ENCODE measurements at regions not wholly inside any gene's neighbourhood (a gene's known extent, or its start where the extent isn't known, plus 50 kb on each side); places are given as distances from the start of the nearest gene placed in this dataset.

- Histone ChIP-seq H3K36me3 (ENCODE audit: insufficient read depth, low read length) (no peaks in the 10 kb centered on the region), H3K27me3 (ENCODE audit: insufficient read depth, low read length) (no peaks in the 10 kb centered on the region), H2AFZ (ENCODE audit: low read length, unreplicated experiment) (no peak overlapping the region), H3K4me1 (ENCODE audit: control insufficient read depth, insufficient read depth, low read length, unreplicated experiment) (no peaks in the 10 kb centered on the region), H3K79me2 (ENCODE audit: control insufficient read depth, insufficient read depth, low read length, unreplicated experiment) (no peaks in the 10 kb centered on the region), H3K4me3 (ENCODE audit: low read depth, low read length) (no peak overlapping the region), H3K27ac (ENCODE audit: low read depth, low read length) (no peak overlapping the region)
Observed at GRCh38 chr6:77979204-77979603, 326.4 kb downstream of the MEI4 start.

- no peaks in the 10 kb centered on the region for H3K79me2 ChIP-seq (ENCODE audit: control insufficient read depth, insufficient read depth, low read length, unreplicated experiment)
- H3K27me3 ChIP-seq (ENCODE audit: insufficient read depth, low read length): no peaks in the 10 kb centered on the region
- no peak overlapping the region for H2AFZ ChIP-seq (ENCODE audit: low read length, unreplicated experiment)
- no peaks in the 10 kb centered on the region for H3K36me3 ChIP-seq (ENCODE audit: insufficient read depth, low read length)
- no peak overlapping the region for H3K27ac ChIP-seq (ENCODE audit: low read depth, low read length)
- no peak overlapping the region for H3K4me3 ChIP-seq (ENCODE audit: low read depth, low read length)
- no peaks in the 10 kb centered on the region for H3K4me1 ChIP-seq (ENCODE audit: control insufficient read depth, insufficient read depth, low read length, unreplicated experiment)
Observed at GRCh38 chr6:77986380-77987034, 333.7 kb downstream of the MEI4 start.

- Histone ChIP-seq H3K4me3 (ENCODE audit: low read depth, low read length) (no peak overlapping the region), H3K27me3 (ENCODE audit: insufficient read depth, low read length) (no peaks in the 10 kb centered on the region), H3K4me1 (ENCODE audit: control insufficient read depth, insufficient read depth, low read length, unreplicated experiment) (no peaks in the 10 kb centered on the region), H3K79me2 (ENCODE audit: control insufficient read depth, insufficient read depth, low read length, unreplicated experiment) (no peaks in the 10 kb centered on the region), H3K36me3 (ENCODE audit: insufficient read depth, low read length) (no peaks in the 10 kb centered on the region), H2AFZ (ENCODE audit: low read length, unreplicated experiment) (no peak overlapping the region), H3K27ac (ENCODE audit: low read depth, low read length) (no peak overlapping the region)
Observed at GRCh38 chr6:77987035-77987384, 334.2 kb downstream of the MEI4 start.

GRCh38 chr6:78010130-78010529 is 357.3 kb downstream of the MEI4 start:
- H3K36me3 ChIP-seq (ENCODE audit: insufficient read depth, low read length): no peaks in the 10 kb centered on the region
- H3K27ac ChIP-seq (ENCODE audit: low read depth, low read length): no peak overlapping the region
- no peaks in the 10 kb centered on the region for H3K4me1 ChIP-seq (ENCODE audit: control insufficient read depth, insufficient read depth, low read length, unreplicated experiment)
- H3K4me3 ChIP-seq (ENCODE audit: low read depth, low read length): no peak overlapping the region
- no peaks in the 10 kb centered on the region for H3K79me2 ChIP-seq (ENCODE audit: control insufficient read depth, insufficient read depth, low read length, unreplicated experiment)
- no peak overlapping the region for H2AFZ ChIP-seq (ENCODE audit: low read length, unreplicated experiment)
- H3K27me3 ChIP-seq (ENCODE audit: insufficient read depth, low read length): 0 out of 2 replicates have a peak, but pooled peaks cover 2% of the 10 kb centered on the region

- no peak overlapping the region for H3K27ac ChIP-seq (ENCODE audit: low read depth, low read length)
- no peaks in the 10 kb centered on the region for H3K79me2 ChIP-seq (ENCODE audit: control insufficient read depth, insufficient read depth, low read length, unreplicated experiment)
- H2AFZ ChIP-seq (ENCODE audit: low read length, unreplicated experiment): no peak overlapping the region
- no peaks in the 10 kb centered on the region for H3K36me3 ChIP-seq (ENCODE audit: insufficient read depth, low read length)
- no peak overlapping the region for H3K4me3 ChIP-seq (ENCODE audit: low read depth, low read length)
- no peaks in the 10 kb centered on the region for H3K4me1 ChIP-seq (ENCODE audit: control insufficient read depth, insufficient read depth, low read length, unreplicated experiment)
- H3K27me3 ChIP-seq (ENCODE audit: insufficient read depth, low read length): no peaks in the 10 kb centered on the region
Observed at GRCh38 chr6:78020586-78020985, 367.7 kb downstream of the MEI4 start.

- H3K27ac ChIP-seq (ENCODE audit: low read depth, low read length): no peak overlapping the region
- no peaks in the 10 kb centered on the region for H3K4me1 ChIP-seq (ENCODE audit: control insufficient read depth, insufficient read depth, low read length, unreplicated experiment)
- no peaks in the 10 kb centered on the region for H3K36me3 ChIP-seq (ENCODE audit: insufficient read depth, low read length)
- no peak overlapping the region for H2AFZ ChIP-seq (ENCODE audit: low read length, unreplicated experiment)
- no peaks in the 10 kb centered on the region for H3K79me2 ChIP-seq (ENCODE audit: control insufficient read depth, insufficient read depth, low read length, unreplicated experiment)
- no peaks in the 10 kb centered on the region for H3K27me3 ChIP-seq (ENCODE audit: insufficient read depth, low read length)
- H3K4me3 ChIP-seq (ENCODE audit: low read depth, low read length): no peak overlapping the region
Observed at GRCh38 chr6:78025502-78025901, 372.7 kb downstream of the MEI4 start.

- H3K27me3 ChIP-seq (ENCODE audit: insufficient read depth, low read length): no peaks in the 10 kb centered on the region
- no peaks in the 10 kb centered on the region for H3K79me2 ChIP-seq (ENCODE audit: control insufficient read depth, insufficient read depth, low read length, unreplicated experiment)
- H3K27ac ChIP-seq (ENCODE audit: low read depth, low read length): no peak overlapping the region
- no peak overlapping the region for H3K4me3 ChIP-seq (ENCODE audit: low read depth, low read length)
- H3K36me3 ChIP-seq (ENCODE audit: insufficient read depth, low read length): no peaks in the 10 kb centered on the region
- H3K4me1 ChIP-seq (ENCODE audit: control insufficient read depth, insufficient read depth, low read length, unreplicated experiment): no peaks in the 10 kb centered on the region
- H2AFZ ChIP-seq (ENCODE audit: low read length, unreplicated experiment): no peak overlapping the region
Observed at GRCh38 chr6:78031228-78031627, 378.4 kb downstream of the MEI4 start.

- no peak overlapping the region for H2AFZ ChIP-seq (ENCODE audit: low read length, unreplicated experiment)
- no peak overlapping the region for H3K27ac ChIP-seq (ENCODE audit: low read depth, low read length)
- H3K4me3 ChIP-seq (ENCODE audit: low read depth, low read length): no peak overlapping the region
- H3K4me1 ChIP-seq (ENCODE audit: control insufficient read depth, insufficient read depth, low read length, unreplicated experiment): no peaks in the 10 kb centered on the region
- no peaks in the 10 kb centered on the region for H3K36me3 ChIP-seq (ENCODE audit: insufficient read depth, low read length)
- H3K79me2 ChIP-seq (ENCODE audit: control insufficient read depth, insufficient read depth, low read length, unreplicated experiment): no peaks in the 10 kb centered on the region
- H3K27me3 ChIP-seq (ENCODE audit: insufficient read depth, low read length): no peaks in the 10 kb centered on the region
Observed at GRCh38 chr6:78059171-78059570, 406.3 kb downstream of the MEI4 start.

GRCh38 chr6:78062993-78063392 is 410.2 kb downstream of the MEI4 start:
- Histone ChIP-seq H3K27ac (ENCODE audit: low read depth, low read length) (no peak overlapping the region), H3K4me1 (ENCODE audit: control insufficient read depth, insufficient read depth, low read length, unreplicated experiment) (no peaks in the 10 kb centered on the region), H2AFZ (ENCODE audit: low read length, unreplicated experiment) (no peak overlapping the region), H3K4me3 (ENCODE audit: low read depth, low read length) (no peak overlapping the region), H3K36me3 (ENCODE audit: insufficient read depth, low read length) (no peaks in the 10 kb centered on the region), H3K79me2 (ENCODE audit: control insufficient read depth, insufficient read depth, low read length, unreplicated experiment) (no peaks in the 10 kb centered on the region), H3K27me3 (ENCODE audit: insufficient read depth, low read length) (no peaks in the 10 kb centered on the region)

- H3K4me3 ChIP-seq (ENCODE audit: low read depth, low read length): no peak overlapping the region
- no peaks in the 10 kb centered on the region for H3K27me3 ChIP-seq (ENCODE audit: insufficient read depth, low read length)
- no peak overlapping the region for H3K27ac ChIP-seq (ENCODE audit: low read depth, low read length)
- no peaks in the 10 kb centered on the region for H3K4me1 ChIP-seq (ENCODE audit: control insufficient read depth, insufficient read depth, low read length, unreplicated experiment)
- no peaks in the 10 kb centered on the region for H3K79me2 ChIP-seq (ENCODE audit: control insufficient read depth, insufficient read depth, low read length, unreplicated experiment)
- no peak overlapping the region for H2AFZ ChIP-seq (ENCODE audit: low read length, unreplicated experiment)
- H3K36me3 ChIP-seq (ENCODE audit: insufficient read depth, low read length): no peaks in the 10 kb centered on the region
Observed at GRCh38 chr6:78076371-78076770, 423.5 kb downstream of the MEI4 start.

GRCh38 chr6:78089531-78089930 is 436.7 kb downstream of the MEI4 start:
- H3K27me3 ChIP-seq (ENCODE audit: insufficient read depth, low read length): no peaks in the 10 kb centered on the region
- no peaks in the 10 kb centered on the region for H3K79me2 ChIP-seq (ENCODE audit: control insufficient read depth, insufficient read depth, low read length, unreplicated experiment)
- no peaks in the 10 kb centered on the region for H3K4me1 ChIP-seq (ENCODE audit: control insufficient read depth, insufficient read depth, low read length, unreplicated experiment)
- no peak overlapping the region for H3K27ac ChIP-seq (ENCODE audit: low read depth, low read length)
- H3K36me3 ChIP-seq (ENCODE audit: insufficient read depth, low read length): no peaks in the 10 kb centered on the region
- H3K4me3 ChIP-seq (ENCODE audit: low read depth, low read length): no peak overlapping the region
- no peak overlapping the region for H2AFZ ChIP-seq (ENCODE audit: low read length, unreplicated experiment)
